Lower leg skin (tissue), 4 donors: ENCODE measurements at regions not wholly inside any gene's neighbourhood (a gene's known extent, or its start where the extent isn't known, plus 50 kb on each side); places are given as distances from the start of the nearest gene placed in this dataset.

Experiments
- DNase-seq, 2 donors: peaks; one replicate each; pipeline ENCODE4 v3.0.0-alpha.2; 2019; ENCODE audit warnings: low spot score in 2 of 2
- H3K4me3 ChIP-seq: fragments of 200-600 bp; sonication (generic); 2 replicates; pipeline ENCODE4 v1.5.1; 2017; ENCODE audit warnings: mild to moderate bottlenecking, low read depth; ENCODE audit not compliant: poor library complexity, severe bottlenecking
- CTCF ChIP-seq, 3 donors: fragments of 450-650 bp; IDR thresholded peaks; one replicate each; pipeline ENCODE4 v1.5.1; 2016; ENCODE audit warnings: antibody characterized with exemption in 3 of 3, mild to moderate bottlenecking in 3 of 3, moderate library complexity in 2 of 3
- POLR2A ChIP-seq, 2 donors: fragments of 450-650 bp; IDR thresholded peaks; one replicate each; pipeline ENCODE4 v1.6.1; 2016 to 2017; ENCODE audit warnings: antibody characterized with exemption in 2 of 2, mild to moderate bottlenecking in 1 of 2, moderate library complexity in 1 of 2
- WGBS, 2 donors: methylation state at CpG; one replicate each; pipeline ENCODE4 v1.1.5; 2018; 5-methylcytosine and 5-hydroxymethylcytosine counted together
- intact Hi-C: fragments of 100-400 bp; cut with DNase I; formaldehyde crosslinking; loops from one replicate; pipeline ENCODE4 v1.15.0; 2023; ENCODE audit warnings: low total_unique reads

- DNase-seq = no peak
- no peak for TF ChIP-seq POLR2A (IDR thresholded peaks at IDR 0.05)
- TF ChIP-seq CTCF (IDR thresholded peaks at IDR 0.05) = no peak
- no peak overlapping the region for H3K4me3 ChIP-seq
- intact Hi-C loops = no loop called here
Observed at GRCh38 chr1:194477908-194478307, 1291.5 kb upstream of the B3GALT2 start.

- DNase-seq = no peak
- intact Hi-C loops = no loop called here
- H3K4me3 ChIP-seq = no peak overlapping the region
- WGBS, 2 donors = 47% methylated on average over 2 of the region's 2 CpGs
- TF ChIP-seq POLR2A (IDR thresholded peaks at IDR 0.05) = no peak
- no peak for TF ChIP-seq CTCF (IDR thresholded peaks at IDR 0.05)
Observed at GRCh38 chr1:194476872-194477271, 1290.5 kb upstream of the B3GALT2 start.

DNA sequence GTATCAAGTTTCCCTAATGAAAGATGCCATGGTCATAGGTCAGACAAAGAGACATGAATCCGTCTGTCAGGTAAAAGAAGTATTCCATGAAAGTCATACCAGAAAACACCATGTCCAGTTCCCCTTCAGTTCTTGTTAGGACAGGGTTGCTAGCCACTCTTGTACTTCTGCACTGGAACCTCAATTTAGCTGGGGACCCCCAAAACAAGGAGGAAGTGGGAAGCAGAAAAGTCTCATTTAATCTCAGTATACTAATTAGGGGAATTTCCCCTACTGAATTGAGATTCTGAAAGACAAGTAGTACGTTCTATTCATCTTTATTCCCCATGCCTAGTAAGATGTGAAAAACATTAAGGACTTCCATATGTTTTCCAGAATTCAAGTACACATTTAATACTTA is 1289.9 kb upstream of the B3GALT2 start:
- WGBS, 2 donors = 71% methylated on average over 2 of the region's 2 CpGs
- TF ChIP-seq CTCF (IDR thresholded peaks at IDR 0.05) = no peak
- DNase-seq = no peak
- intact Hi-C loops = no loop called here
- no peak overlapping the region for H3K4me3 ChIP-seq

GRCh38 chr1:194474701-194475100 is 1288.3 kb upstream of the B3GALT2 start:
- TF ChIP-seq POLR2A (IDR thresholded peaks at IDR 0.05) (no peak), CTCF (IDR thresholded peaks at IDR 0.05) (no peak)
- intact Hi-C loops = no loop called here
- no peak for DNase-seq
- no peak overlapping the region for H3K4me3 ChIP-seq
- 91% methylated on average over 3 of the region's 3 CpGs for WGBS, 2 donors

DNA sequence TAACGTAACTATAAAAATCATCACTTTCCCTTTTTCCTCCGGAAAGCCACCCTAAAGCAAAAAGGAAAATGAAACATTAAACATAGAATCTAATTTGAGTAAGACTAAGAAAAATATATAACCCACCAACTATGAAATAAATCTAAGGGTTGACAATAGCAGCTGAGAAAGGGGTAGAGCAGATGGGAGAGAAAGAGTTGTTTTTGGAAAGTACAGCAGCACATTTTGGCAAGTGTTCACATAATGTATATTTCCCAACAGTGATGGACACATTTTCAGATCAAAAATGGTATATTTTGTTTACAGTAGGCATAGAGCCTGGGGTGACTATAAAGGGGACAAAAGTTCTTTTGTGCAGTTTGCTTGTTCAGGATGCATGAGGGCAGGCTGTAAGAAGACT is 1287.4 kb upstream of the B3GALT2 start:
- TF ChIP-seq CTCF (IDR thresholded peaks at IDR 0.05) (no peak), POLR2A (IDR thresholded peaks at IDR 0.05) (no peak)
- WGBS, 2 donors = 70 to 81% methylated on average over 2 of the region's 2 CpGs
- intact Hi-C loops = no loop called here
- H3K4me3 ChIP-seq = no peak overlapping the region
- DNase-seq = no peak

GRCh38 chr1:194469282-194469681 is 1282.9 kb upstream of the B3GALT2 start:
- DNase-seq = no peak
- 47 to 60% methylated on average over 1 of the region's 1 CpG for WGBS, 2 donors
- intact Hi-C loops = no loop called here
- no peak overlapping the region for H3K4me3 ChIP-seq
- no peak for TF ChIP-seq POLR2A (IDR thresholded peaks at IDR 0.05)
- no peak for TF ChIP-seq CTCF (IDR thresholded peaks at IDR 0.05)
